RWPE2 (cell line): ENCODE measurements at regions not wholly inside any gene's neighbourhood (a gene's known extent, or its start where the extent isn't known, plus 50 kb on each side); places are given as distances from the start of the nearest gene placed in this dataset.

Experiments used
- ATAC-seq: fragments of 200-7000 bp; cut with Tn5 transposase; 3 replicates; pipeline ENCODE4 v1.9.1; 2021; ENCODE audit warnings: low read depth
- DNase-seq: peaks from one replicate; pipeline ENCODE4 v3.0.0-alpha.2; 2020; ENCODE audit warnings: low spot score
- H3K27ac ChIP-seq: fragments of 450-650 bp; 2 replicates; pipeline ENCODE4 v1.5.1; 2017; ENCODE audit warnings: mild to moderate bottlenecking; ENCODE audit not compliant: poor library complexity, severe bottlenecking
- H3K27me3 ChIP-seq: fragments of 250-450 bp; sonication (Bioruptor Pico); 2 replicates; pipeline ENCODE4 v1.5.1; 2021; ENCODE audit warnings: mild to moderate bottlenecking, moderate library complexity; ENCODE audit not compliant: insufficient read depth, poor library complexity, severe bottlenecking
- H3K36me3 ChIP-seq: fragments of 250-450 bp; sonication (Bioruptor Pico); 2 replicates; pipeline ENCODE4 v1.5.1; 2020; ENCODE audit warnings: low read depth, mild to moderate bottlenecking, moderate library complexity
- H3K4me1 ChIP-seq: fragments of 250-450 bp; sonication (Bioruptor Pico); 2 replicates; pipeline ENCODE4 v1.5.1; 2021; ENCODE audit warnings: mild to moderate bottlenecking, moderate library complexity; ENCODE audit not compliant: insufficient read depth, poor library complexity, severe bottlenecking
- H3K4me3 ChIP-seq: fragments of 250-450 bp; sonication (Bioruptor Pico); 2 replicates; pipeline ENCODE4 v1.5.1; 2021; ENCODE audit warnings: mild to moderate bottlenecking, moderate library complexity; ENCODE audit not compliant: severe bottlenecking
- H3K9me3 ChIP-seq: fragments of 250-450 bp; sonication (Bioruptor Pico); 2 replicates; pipeline ENCODE4 v1.5.1; 2021; ENCODE audit warnings: mild to moderate bottlenecking, moderate library complexity; ENCODE audit not compliant: severe bottlenecking
- TF ChIP-seq, protein P1 (sequence below): fragments of 450-650 bp; IDR thresholded peaks from one replicate; pipeline ENCODE4 v1.5.1; 2017; ENCODE audit warnings: mild to moderate bottlenecking, moderate library complexity; ENCODE audit not compliant: poor library complexity, severe bottlenecking

DNA sequence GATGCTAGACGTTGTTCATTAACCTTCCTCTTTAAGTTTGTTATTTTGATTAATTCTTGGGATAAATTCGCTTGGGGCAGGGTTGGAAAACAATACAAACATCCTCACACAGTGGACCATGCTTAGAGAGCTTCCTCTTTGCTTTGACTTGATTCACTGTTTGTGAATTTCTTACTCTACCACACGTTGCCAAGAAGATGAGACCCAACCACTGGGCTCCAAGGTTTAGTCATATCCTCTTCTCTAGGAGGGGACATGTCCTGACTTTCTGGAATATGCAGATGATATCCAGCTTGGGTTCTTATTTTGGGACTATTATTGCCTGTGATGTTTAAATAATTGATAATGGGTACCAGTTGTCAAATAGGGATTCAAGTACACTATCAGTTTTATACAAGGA, 428.2 kb downstream of the ATP23 start:
- no peak for ATAC-seq

DNA sequence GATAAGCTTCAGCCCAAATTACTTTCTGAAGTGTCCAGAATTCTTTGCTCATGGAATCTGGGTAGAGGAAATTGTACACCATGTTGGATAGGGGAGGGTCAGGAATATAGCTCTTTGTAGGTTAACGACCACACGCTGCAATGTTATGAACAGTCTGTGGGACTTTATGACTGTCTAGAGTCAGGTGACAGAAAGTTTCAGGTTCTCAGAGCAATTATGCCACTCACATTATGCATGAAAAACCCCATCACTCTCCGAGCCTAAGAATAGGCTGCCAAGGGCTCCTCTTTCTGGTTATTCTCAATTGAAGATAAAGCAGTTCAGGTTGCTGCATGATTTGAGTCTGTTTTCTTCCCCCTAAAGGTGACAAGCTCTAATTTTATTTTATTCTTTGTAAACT, 430.9 kb downstream of the ATP23 start:
- ATAC-seq (no peak), DNase-seq (no peak)
- no peaks in the 10 kb centered on the region for H3K9me3 ChIP-seq
- TF ChIP-seq, protein P1, sequence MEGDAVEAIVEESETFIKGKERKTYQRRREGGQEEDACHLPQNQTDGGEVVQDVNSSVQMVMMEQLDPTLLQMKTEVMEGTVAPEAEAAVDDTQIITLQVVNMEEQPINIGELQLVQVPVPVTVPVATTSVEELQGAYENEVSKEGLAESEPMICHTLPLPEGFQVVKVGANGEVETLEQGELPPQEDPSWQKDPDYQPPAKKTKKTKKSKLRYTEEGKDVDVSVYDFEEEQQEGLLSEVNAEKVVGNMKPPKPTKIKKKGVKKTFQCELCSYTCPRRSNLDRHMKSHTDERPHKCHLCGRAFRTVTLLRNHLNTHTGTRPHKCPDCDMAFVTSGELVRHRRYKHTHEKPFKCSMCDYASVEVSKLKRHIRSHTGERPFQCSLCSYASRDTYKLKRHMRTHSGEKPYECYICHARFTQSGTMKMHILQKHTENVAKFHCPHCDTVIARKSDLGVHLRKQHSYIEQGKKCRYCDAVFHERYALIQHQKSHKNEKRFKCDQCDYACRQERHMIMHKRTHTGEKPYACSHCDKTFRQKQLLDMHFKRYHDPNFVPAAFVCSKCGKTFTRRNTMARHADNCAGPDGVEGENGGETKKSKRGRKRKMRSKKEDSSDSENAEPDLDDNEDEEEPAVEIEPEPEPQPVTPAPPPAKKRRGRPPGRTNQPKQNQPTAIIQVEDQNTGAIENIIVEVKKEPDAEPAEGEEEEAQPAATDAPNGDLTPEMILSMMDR: no peak
- no peaks in the 10 kb centered on the region for H3K36me3 ChIP-seq
- H3K4me3 ChIP-seq: no peak overlapping the region
- peaks cover 4% of the 10 kb centered on the region for H3K4me1 ChIP-seq
- no peaks in the 10 kb centered on the region for H3K27me3 ChIP-seq
- H3K27ac ChIP-seq: no peak overlapping the region

More for the DNA sequence above, 428.2 kb downstream of the ATP23 start:
- TF ChIP-seq, protein P1: no peak
- Histone ChIP-seq H3K4me1 (peaks cover 18% of the 10 kb centered on the region), H3K4me3 (no peak overlapping the region), H3K27me3 (no peaks in the 10 kb centered on the region), H3K36me3 (no peaks in the 10 kb centered on the region), H3K27ac (no peak overlapping the region), H3K9me3 (no peaks in the 10 kb centered on the region)
- no peak for DNase-seq

DNA sequence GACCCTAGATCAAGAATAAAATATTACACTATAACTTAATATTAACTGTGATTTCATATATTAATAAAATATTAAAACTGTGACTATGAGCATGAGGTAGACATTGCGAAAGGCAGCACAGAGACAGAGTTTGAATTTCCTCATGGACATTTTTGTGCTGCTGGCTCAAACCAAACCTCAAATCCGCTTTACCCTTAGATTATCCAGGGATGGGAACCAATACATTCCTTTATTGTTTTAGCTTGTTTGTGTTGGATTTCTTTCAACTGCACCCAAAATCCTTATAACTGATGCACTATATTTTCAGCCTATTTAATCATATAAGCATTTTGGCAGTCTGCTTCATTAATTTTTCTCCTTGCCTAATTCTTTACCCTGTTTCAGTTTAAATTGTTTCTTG, 436.7 kb downstream of the ATP23 start:
- Histone ChIP-seq H3K36me3 (no peaks in the 10 kb centered on the region), H3K9me3 (no peaks in the 10 kb centered on the region), H3K4me3 (no peak overlapping the region), H3K27me3 (no peaks in the 10 kb centered on the region), H3K27ac (no peak overlapping the region), H3K4me1 (no peaks in the 10 kb centered on the region)
- ATAC-seq: no peak
- TF ChIP-seq, protein P1: no peak
- DNase-seq: no peak

DNA sequence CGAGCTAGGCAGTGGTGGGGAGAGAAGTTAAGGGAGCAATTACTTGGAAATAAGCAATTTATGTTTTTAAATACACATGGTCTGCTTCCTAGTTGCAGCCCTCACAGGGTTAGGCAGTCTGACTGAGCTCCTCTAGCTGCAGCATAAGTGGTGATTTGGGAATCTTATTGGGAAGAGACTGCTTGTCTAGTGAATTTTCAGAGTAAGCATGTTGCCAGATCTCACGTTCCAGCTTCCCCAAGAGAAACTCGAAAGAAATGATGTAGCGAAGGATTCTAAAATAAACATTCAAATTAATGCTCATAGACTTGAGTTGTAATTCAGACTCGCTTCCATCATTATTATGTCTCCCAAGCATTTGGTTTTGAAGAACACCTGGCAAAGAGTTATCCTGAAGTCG, 440.2 kb downstream of the ATP23 start:
- DNase-seq: no peak
- Histone ChIP-seq H3K9me3 (no peaks in the 10 kb centered on the region), H3K4me3 (no peak overlapping the region), H3K27me3 (no peaks in the 10 kb centered on the region), H3K36me3 (no peaks in the 10 kb centered on the region), H3K27ac (no peak overlapping the region), H3K4me1 (no peaks in the 10 kb centered on the region)
- ATAC-seq: no peak
- TF ChIP-seq, protein P1: no peak

DNA sequence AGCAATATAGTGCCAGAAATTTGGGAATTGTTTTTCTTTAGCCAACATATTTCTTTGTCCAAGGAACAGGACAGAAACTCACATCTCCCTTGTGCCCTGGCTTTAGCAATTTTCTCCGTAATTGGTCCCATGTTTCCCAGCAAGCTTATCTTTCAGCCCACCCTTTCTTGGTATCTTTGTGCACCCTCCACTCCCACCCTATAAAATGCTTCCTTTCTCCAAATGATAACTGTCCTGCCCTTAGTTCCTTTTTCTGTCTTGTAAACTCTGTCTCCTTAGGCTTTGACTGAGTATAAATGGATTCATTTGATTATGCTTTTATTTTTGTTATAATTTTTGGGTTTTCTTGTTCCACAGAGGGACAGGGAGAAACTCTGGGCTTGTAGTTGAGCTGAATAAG, 442.8 kb downstream of the ATP23 start:
- no peaks in the 10 kb centered on the region for H3K36me3 ChIP-seq
- TF ChIP-seq, protein P1: no peak
- no peaks in the 10 kb centered on the region for H3K9me3 ChIP-seq
- DNase-seq (no peak), ATAC-seq (no peak)
- no peak overlapping the region for H3K4me3 ChIP-seq
- no peak overlapping the region for H3K27ac ChIP-seq
- H3K4me1 ChIP-seq: peaks cover 8% of the 10 kb centered on the region
- H3K27me3 ChIP-seq: no peaks in the 10 kb centered on the region
